Fibroblast of upper back skin (primary cell): ENCODE measurements at regions not wholly inside any gene's neighbourhood (a gene's known extent, or its start where the extent isn't known, plus 50 kb on each side); places are given as distances from the start of the nearest gene placed in this dataset.

ENCODE experiments used
- DNase-seq: peaks from one replicate; pipeline ENCODE4 v3.0.0-alpha.2; 2013

GRCh38 chr5:98585661-98586310 lies 187.7 kb upstream of the RGMB start:
- DNase-seq: peak; percentile 36

DNA sequence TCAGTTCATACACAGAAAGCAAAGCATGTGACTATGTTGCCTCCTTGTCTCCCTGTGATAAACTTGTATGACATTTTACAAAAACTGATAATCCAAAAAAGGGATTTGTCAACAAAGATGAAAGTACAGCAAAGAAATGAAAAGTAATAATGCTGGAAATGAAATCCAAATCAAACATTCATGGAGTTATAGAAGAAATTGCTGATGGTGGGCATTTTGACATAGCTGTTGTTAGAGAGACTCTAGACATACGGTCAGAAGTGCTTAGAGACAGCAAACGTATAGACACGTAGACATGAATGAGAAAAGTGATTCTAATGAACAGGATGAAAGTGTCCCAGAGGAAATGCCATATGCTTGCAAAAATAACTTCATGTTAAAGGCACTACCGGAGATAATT lies 186.9 kb upstream of the RGMB start:
- DNase-seq: no peak

GRCh38 chr5:98587166-98587565 lies 186.3 kb upstream of the RGMB start:
- no peak for DNase-seq

- peak; percentile 34 for DNase-seq
These were observed 185.2 kb upstream of the RGMB start for GRCh38 chr5:98588215-98588614.

DNA sequence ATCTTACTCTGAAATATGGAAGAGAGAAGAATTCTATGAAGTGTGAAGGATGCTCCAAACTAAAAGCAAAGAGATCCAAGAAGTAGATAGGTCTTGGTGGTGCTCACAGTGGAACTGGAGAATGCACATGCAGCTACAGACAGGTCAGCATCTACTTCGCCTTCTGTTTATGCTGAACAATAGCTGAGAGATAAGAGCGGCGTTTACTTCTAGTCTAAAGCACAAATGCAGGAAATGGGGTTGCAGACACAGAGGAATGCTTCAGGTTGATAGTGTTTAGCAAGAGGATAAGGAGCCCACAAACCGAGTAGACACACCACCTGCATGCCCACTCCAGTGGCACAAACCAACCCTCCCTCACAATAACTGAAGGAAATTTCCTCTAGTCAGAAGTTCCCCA lies 180.0 kb upstream of the RGMB start:
- DNase-seq: no peak

DNA sequence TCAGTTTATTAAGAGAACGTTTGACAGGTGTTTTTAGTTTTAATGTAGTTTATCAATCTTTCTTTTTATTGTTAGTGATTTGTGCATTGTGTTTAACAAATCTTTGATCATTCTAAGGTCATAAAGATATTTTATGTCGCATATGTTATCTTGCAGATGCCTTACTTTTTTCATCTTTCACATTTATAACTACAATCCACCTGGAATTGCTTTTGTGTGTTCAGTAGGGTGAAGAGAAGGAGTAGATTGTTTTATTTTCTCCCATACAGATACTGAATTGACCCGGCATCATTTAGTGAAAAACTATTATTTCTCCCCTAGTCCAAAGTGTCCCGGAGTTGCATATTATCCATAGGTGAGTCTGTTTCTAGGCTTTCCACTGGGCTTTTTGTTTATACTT lies 179.4 kb upstream of the RGMB start:
- no peak for DNase-seq

DNA sequence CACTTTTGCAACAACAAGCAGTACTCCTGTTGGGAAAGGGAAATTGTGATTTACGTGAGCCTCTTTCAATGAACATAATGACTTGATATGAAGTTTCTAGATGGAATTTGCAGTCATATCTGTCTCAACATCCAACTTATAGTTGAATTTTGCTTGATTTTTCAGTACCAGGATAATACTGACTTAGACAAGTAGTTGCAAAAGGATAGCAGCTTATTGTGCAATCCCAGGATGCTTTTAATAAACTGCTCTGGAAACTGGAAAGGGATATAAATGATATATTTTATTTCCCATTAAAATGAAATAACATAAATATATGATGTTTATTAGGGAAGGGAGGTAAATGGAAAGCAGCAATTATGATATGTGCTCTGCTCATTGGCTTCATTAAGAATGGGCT lies 174.4 kb upstream of the RGMB start:
- DNase-seq: no peak

GRCh38 chr5:98602534-98603112 lies 170.8 kb upstream of the RGMB start:
- no peak for DNase-seq

DNA sequence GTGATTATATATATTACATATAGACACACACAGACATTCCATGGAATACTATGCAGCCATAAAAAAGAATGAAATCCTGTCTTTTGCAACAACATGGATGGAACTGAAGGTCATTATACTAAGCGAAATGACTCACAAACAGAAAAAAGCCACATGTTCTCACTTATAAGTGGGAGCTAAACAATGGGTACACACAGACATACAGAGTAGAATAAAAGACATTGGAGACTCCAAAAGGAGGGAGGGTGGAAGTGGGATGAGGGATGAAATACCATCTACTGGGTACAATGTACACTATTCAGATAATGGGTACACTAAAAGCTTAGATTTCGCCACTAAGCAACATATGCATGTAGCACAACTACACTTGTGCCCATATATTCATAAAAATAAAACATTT lies 170.0 kb upstream of the RGMB start:
- no peak for DNase-seq

GRCh38 chr5:98604301-98604700 lies 169.2 kb upstream of the RGMB start:
- DNase-seq: no peak

- DNase-seq: no peak
These were observed 168.6 kb upstream of the RGMB start for GRCh38 chr5:98604721-98605425.

DNA sequence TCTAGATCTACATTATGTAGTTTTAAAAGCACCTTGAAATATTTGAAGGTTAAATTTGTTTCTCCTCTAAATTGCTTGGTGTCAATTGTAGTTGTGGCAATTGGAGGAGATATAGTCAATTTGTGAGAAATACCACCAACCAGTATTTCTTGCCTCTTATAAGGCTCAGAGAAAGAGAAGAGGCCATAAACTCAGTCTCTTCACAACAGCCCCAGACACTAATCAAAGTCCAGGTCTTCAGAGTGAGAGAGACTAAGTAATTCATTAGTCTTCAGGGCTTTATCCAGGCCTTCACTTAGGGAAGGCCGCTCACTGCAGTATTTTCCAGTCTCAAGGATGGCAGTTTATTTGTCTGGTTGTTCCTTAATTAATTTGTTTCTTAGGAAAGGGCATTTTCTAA lies 168.0 kb upstream of the RGMB start:
- no peak for DNase-seq

- no peak for DNase-seq
These were observed 166.5 kb upstream of the RGMB start for GRCh38 chr5:98606961-98607360.

DNA sequence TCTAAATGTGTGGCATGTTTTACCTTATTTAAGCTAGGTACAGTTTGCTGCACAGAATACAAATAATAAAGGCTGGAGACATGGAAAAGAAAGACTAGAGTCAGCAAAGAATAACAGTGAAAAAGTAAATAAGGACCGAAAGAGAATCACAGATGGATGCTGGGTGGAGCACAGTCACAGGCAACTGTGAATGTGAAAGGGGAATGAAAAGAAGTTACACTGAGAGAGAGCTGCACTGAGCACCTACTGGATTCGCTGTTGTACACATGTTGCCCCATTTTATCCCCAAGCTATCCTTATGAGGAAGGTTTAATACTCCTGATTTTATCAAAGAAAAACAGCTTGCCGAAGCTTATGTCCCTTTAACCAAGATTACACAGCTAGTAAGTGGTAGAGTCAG lies 165.4 kb upstream of the RGMB start:
- no peak for DNase-seq

DNA sequence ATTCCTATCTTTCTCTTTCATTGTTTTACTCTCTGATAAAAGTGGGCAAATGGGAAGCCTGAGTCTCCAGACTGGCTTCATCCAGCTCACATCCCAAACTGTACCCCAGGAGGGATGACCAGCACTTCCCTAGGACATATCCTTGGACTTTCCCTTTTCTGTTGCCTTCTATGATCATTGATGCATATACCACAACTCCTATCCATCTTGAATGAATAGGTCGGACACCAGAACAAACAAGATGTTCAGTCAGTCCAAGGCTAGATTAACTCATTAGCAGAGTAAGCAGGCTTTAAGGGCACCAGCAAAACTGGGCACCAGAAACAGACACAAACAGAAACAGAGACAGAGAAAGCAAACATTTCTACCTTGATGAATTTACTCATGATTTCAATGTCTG lies 159.1 kb upstream of the RGMB start:
- no peak for DNase-seq

DNA sequence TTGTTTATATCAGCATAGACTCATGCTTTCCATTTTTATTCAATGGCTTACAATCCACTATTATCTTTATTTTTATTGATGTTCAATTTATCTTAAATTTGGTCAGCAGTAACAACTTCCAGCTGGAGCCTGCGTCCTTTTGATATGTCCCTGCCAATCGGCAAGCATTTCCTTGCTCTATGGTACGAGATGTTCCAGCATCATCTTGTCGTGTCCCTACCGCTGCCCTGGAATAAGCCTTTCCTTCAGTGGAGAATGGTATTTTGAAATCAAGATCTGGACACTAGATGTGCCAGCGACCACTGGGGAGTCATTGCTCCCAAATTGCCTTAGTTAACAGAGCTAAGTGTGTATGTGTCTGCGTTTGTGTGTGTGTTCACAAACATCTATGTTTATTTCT lies 151.6 kb upstream of the RGMB start:
- DNase-seq: no peak

DNA sequence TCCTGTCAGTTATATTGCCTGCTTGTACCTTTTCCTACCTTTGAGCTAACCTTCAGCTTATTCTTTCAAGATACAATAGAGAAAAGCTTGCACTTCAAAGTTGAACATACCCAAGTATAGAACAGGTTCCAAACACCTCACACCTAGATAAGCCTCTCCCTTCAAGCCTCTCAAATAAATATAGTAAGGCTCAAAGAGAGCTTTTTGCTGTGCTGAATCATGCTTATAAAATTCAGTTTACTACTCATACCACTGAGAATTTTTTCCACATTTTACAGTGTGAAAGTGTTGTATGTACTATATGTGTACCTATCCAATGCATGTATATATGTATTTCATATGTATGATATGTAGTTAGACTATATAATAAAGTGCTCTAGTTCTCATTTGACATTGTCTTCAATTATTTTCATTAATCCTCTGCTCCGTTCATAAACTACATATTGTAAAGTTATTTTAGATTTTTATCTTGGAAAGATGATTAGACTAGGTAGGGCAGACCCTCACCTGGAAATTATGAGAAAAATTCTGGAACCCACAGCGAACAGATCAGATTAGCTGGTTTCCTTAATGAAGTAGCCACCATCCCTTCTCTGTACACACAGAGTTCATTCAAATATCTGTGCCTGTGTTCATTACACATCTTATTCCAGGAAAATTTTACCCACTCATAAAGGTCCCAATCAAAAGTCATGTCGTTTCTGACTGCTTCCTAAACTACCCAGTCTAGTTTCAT lies 149.2 kb upstream of the RGMB start:
- no peak for DNase-seq

DNA sequence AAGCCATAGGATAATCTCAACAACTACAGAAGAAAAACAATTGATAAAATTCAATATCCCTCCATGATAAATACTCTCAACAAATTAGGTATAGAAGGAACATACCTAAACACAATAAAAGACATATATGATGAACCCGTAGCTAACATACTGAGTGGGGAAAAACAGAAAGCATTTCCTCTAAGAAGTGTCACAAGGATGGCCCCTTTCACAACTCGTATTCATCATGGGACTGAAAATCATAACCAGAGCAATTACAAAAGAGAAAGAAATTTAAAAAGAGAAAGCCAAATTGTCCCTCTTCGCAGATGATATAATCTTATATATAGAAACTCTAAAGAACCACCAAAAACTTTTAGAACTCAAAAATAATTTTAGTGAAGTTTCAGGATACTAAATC lies 146.3 kb upstream of the RGMB start:
- no peak for DNase-seq

DNA sequence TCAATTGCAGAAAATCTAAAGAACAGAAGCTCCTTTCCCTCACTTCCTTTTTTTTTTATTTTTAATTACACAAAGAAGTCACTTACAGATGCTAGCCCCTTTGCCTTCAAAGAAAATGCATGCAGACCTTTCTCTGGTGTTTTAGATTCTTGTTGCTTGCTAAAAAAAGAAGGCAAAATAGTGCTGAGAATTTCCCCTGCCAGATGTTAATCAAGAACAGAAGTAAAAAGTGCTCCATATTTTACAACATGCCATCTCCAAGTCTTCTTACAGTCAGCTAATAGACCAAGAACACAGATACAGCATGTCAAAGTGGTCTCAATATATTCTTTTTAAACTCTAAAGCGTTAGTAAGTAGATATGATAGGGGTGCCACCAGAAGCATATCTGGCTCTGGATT lies 142.8 kb upstream of the RGMB start:
- no peak for DNase-seq

- peak; percentile 99 for DNase-seq
These were observed 142.0 kb upstream of the RGMB start for GRCh38 chr5:98631311-98632054.

DNA sequence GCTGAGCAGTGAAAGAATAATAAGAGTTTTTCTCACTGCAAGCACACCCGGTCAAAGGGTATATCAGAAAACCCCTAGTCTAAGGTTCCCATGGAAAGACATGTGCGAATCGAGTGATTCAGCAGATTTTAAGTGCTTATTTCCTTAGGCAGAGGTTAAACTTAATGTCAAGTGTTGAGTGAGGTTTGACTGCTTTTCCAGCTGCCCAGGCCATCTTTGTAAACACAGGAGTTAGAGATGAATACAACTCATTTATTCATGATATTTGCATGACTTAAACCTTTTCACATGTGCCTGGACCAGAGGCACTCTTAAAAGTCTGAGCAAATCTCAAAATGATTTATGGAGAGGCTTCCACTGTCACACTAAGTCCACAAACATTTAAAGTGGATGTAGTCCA lies 137.8 kb upstream of the RGMB start:
- peak; percentile 41 for DNase-seq

GRCh38 chr5:98637116-98637515 lies 136.3 kb upstream of the RGMB start:
- DNase-seq: no peak

GRCh38 chr5:98637557-98637956 lies 135.9 kb upstream of the RGMB start:
- no peak for DNase-seq
